Gastrocnemius medialis (tissue), 4 donors: ENCODE measurements at regions not wholly inside any gene's neighbourhood (a gene's known extent, or its start where the extent isn't known, plus 50 kb on each side); places are given as distances from the start of the nearest gene placed in this dataset.

Experiments
- CTCF ChIP-seq, 5 experiments: fragments of 450-650 bp in 3 of 5; fragments of 200-600 bp in 2 of 5; sonication (generic) in 2 of 5; IDR thresholded peaks in 4 of 5; conservative IDR thresholded peaks in 1 of 5; 1 replicate in 4 of 5; 2 replicates in 1 of 5; pipeline ENCODE4 v1.5.1; 2016 to 2019; ENCODE audit warnings: antibody characterized with exemption in 5 of 5, mild to moderate bottlenecking in 3 of 5, moderate library complexity in 3 of 5
- POLR2A ChIP-seq, 2 donors: fragments of 450-650 bp; IDR thresholded peaks; one replicate each; pipeline ENCODE4 v1.6.1; 2017; ENCODE audit warnings: antibody characterized with exemption in 2 of 2, mild to moderate bottlenecking in 2 of 2, moderate library complexity in 2 of 2

- no peak for TF ChIP-seq CTCF (IDR thresholded peaks at IDR 0.05 in 4 of 5, conservative IDR thresholded peaks at IDR 0.05 in 1 of 5)
- no peak for TF ChIP-seq POLR2A (IDR thresholded peaks at IDR 0.05)
Measured at GRCh38 chr13:69226427-69226826, 881.2 kb upstream of the ATXN8OS start.
